Psoas muscle (tissue), 7 donors: ENCODE measurements at regions not wholly inside any gene's neighbourhood (a gene's known extent, or its start where the extent isn't known, plus 50 kb on each side); places are given as distances from the start of the nearest gene placed in this dataset.
"Not testable (repeated sequence)": the region's sequence is repeated elsewhere in the genome, so short reads cannot be mapped to it uniquely, and the experiment has no call there.

Source experiments
- ATAC-seq, 4 donors: fragments of 200-7000 bp; cut with Tn5 transposase; one replicate each; pipeline ENCODE4 v1.9.1; 2020; ENCODE audit warnings: moderate library complexity in 3 of 4, mild to moderate bottlenecking in 2 of 4
- DNase-seq, 2 donors: peaks; one replicate each; pipeline ENCODE4 v3.0.0-alpha.2; 2020
- H3K27ac ChIP-seq: fragments of 200-600 bp; one replicate; pipeline ENCODE4 v1.8.0; 2022
- H3K27me3 ChIP-seq, 3 donors: fragments of 200-600 bp in 1 of 3; one replicate each; pipeline versions ENCODE4 v1.6.1 to v1.8.0; 2013 to 2022; ENCODE audit warnings: low read length in 2 of 3, mild to moderate bottlenecking in 2 of 3, moderate library complexity in 1 of 3; ENCODE audit not compliant: insufficient read depth in 3 of 3
- H3K36me3 ChIP-seq, 2 donors: fragments of 200-600 bp in 1 of 2; one replicate each; pipeline versions ENCODE4 v1.6.1 to v1.8.0; 2013 to 2022; ENCODE audit warnings: low read depth in 1 of 2, mild to moderate bottlenecking in 1 of 2, moderate library complexity in 1 of 2; ENCODE audit not compliant: insufficient read depth in 1 of 2
- H3K4me1 ChIP-seq: fragments of 200-600 bp; one replicate; pipeline ENCODE4 v1.8.0; 2022
- H3K4me3 ChIP-seq: fragments of 200-600 bp; one replicate; pipeline ENCODE4 v1.8.0; 2022; ENCODE audit warnings: mild to moderate bottlenecking
- H3K9me3 ChIP-seq: fragments of 200-600 bp; one replicate; pipeline ENCODE4 v1.8.0; 2022
- WGBS, 3 donors: extraction: QIAGEN DNeasy Blood & Tissue Kit; methylation state at CpG; one replicate each; pipeline versions ENCODE4 v1.1.6 to v1.1.7; 2013; 5-methylcytosine and 5-hydroxymethylcytosine counted together
- intact Hi-C, 2 donors: fragments of 100-400 bp; cut with DNase I; formaldehyde crosslinking; loops; one replicate each; pipeline versions ENCODE4 v1.11.0 to v1.14.2; 2022
- TF ChIP-seq, protein P1 (sequence below): fragments of 200-600 bp; IDR thresholded peaks from one replicate; pipeline ENCODE4 v1.8.0; 2022; ENCODE audit warnings: antibody characterized with exemption
- donor health status: healthy with polysubstance abuse.
- donor health status: DM: no; HTN: no; CAD: no; lungs with moderate emphysema.
- donor health status: Bipolar disorder and iron deficiency.
- donor health status: healthy.
- donor health status: DM: yes; HTN: yes; CAD: no.
- donor health status: DM: no; HTN: no; CAD: no.
- donor health status: DM: yes; HTN: yes; CAD: no.

DNA sequence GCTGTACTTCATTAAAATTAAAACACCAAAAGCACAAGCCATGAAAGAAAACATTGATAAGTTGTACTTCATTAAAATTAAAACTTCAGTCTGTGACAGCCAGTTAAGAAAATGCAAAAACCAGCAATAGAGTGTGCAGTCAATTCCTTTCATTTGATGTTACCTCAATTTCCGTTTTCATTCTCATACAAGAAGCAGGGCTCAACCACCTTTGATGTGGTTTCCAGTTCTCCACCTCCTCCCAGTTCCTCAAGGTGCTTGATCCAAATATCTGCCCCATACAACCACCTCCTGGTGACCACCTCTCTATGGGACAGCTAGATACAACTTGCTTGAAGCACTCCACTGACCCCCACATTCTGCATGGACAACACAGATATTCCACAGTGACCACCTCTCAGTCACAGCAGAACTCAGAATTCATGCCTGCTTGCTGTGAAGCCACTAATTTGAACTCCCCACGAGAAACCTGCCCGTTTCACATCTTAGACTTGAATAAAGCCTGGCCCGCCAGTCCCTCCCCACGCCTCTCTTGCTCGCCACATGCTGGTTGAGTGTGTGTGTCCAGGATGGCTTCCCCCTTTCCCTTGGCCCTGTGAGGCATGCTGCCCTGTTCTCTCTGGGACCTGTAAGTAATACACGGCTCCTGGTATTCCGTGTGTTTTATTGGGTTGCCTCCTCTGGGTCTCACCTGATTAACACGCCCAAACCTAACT is 66.1 kb downstream of the FAM50B start:
- H3K27me3 ChIP-seq: no peaks in the 10 kb centered on the region
- DNase-seq: no peak
- peaks cover 51% of the 10 kb centered on the region for H3K4me1 ChIP-seq
- no peaks in the 10 kb centered on the region for H3K36me3 ChIP-seq
- intact Hi-C loops: no loop called here
- no peak overlapping the region for H3K4me3 ChIP-seq
- H3K27ac ChIP-seq: no peak overlapping the region
- TF ChIP-seq, protein P1, sequence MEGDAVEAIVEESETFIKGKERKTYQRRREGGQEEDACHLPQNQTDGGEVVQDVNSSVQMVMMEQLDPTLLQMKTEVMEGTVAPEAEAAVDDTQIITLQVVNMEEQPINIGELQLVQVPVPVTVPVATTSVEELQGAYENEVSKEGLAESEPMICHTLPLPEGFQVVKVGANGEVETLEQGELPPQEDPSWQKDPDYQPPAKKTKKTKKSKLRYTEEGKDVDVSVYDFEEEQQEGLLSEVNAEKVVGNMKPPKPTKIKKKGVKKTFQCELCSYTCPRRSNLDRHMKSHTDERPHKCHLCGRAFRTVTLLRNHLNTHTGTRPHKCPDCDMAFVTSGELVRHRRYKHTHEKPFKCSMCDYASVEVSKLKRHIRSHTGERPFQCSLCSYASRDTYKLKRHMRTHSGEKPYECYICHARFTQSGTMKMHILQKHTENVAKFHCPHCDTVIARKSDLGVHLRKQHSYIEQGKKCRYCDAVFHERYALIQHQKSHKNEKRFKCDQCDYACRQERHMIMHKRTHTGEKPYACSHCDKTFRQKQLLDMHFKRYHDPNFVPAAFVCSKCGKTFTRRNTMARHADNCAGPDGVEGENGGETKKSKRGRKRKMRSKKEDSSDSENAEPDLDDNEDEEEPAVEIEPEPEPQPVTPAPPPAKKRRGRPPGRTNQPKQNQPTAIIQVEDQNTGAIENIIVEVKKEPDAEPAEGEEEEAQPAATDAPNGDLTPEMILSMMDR: no peak
- 88 to 97% (median 93%) methylated on average over 9 of the region's 9 CpGs for WGBS, 3 donors
- no peaks in the 10 kb centered on the region for H3K9me3 ChIP-seq
- ATAC-seq: no peak

DNA sequence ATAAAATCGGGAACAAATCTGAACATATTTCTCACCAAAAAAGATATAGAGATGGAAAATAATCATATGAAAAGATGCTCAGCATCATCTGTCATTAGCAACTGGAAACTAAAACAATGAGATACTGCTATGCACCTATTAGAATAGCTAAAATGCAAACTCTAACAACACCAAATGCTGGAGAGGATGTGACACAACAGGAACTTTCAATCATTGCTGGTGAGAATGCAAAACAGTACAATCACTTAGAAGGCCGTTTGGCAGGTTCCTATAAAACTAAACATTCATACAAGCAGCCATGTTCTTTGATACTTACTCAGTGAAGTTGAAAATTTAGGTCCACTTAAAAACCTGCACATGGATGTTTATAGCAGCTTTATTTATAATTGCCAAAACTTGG is 67.0 kb downstream of the FAM50B start:
- H3K9me3 ChIP-seq: no peaks in the 10 kb centered on the region
- no peaks in the 10 kb centered on the region for H3K27me3 ChIP-seq
- TF ChIP-seq, protein P1: no peak
- no peaks in the 10 kb centered on the region for H3K36me3 ChIP-seq
- H3K4me1 ChIP-seq: peaks cover 46% of the 10 kb centered on the region
- DNase-seq: no peak
- WGBS, 3 donors: 77 to 84% (median 79%) methylated on average over 2 of the region's 2 CpGs
- no peak overlapping the region for H3K27ac ChIP-seq
- H3K4me3 ChIP-seq: no peak overlapping the region
- ATAC-seq: no peak
- intact Hi-C loops: no loop called here

- H3K36me3 ChIP-seq, DNase-seq, H3K27me3 ChIP-seq, H3K4me3 ChIP-seq, ATAC-seq, intact Hi-C loops, H3K27ac ChIP-seq, H3K9me3 ChIP-seq: not testable (repeated sequence)
- 88 to 97% (median 92%) methylated on average over 4 of the region's 4 CpGs for WGBS, 3 donors
- peaks cover 40% of the 10 kb centered on the region for H3K4me1 ChIP-seq
Measured at GRCh38 chr6:3916749-3917148, 67.6 kb downstream of the FAM50B start.

DNA sequence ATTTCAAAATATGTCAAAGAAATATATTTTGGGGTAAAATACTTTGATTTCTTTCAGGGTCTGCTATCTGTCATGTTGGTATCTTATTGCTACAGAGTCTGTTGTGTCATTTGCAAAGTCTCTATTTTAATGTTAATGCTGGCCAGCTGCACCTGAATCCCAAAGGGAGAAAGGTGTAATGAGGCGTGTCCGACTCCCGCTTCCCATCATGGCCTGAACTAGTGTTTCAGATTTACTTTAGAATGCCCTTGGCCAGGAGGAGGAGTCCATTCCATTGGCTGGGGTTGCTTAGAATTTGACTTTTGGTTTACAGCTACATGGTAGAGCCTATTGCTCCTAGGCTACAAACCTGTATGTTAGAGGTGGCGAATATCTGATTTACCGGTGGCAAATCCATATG is 69.3 kb downstream of the FAM50B start:
- peak overlapping the region; percentile 78 for H3K27ac ChIP-seq
- no peak overlapping the region for H3K4me3 ChIP-seq
- TF ChIP-seq, protein P1: no peak
- H3K36me3 ChIP-seq: no peaks in the 10 kb centered on the region
- no peaks in the 10 kb centered on the region for H3K27me3 ChIP-seq
- ATAC-seq (peak in 3 of 4 donors; percentile 12 to 18 (median 13)), DNase-seq (no peak)
- intact Hi-C loops: no loop called here
- H3K9me3 ChIP-seq: no peaks in the 10 kb centered on the region
- peaks cover 23% of the 10 kb centered on the region for H3K4me1 ChIP-seq
- 83 to 89% (median 86%) methylated on average over 5 of the region's 5 CpGs for WGBS, 3 donors

GRCh38 chr6:3919130-3919628 is 70.0 kb downstream of the FAM50B start:
- DNase-seq (peak; percentile 34 to 83), ATAC-seq (peak; percentile 97 to 98 (median 98))
- Histone ChIP-seq H3K4me1 (peaks cover 21% of the 10 kb centered on the region), H3K9me3 (no peaks in the 10 kb centered on the region), H3K27ac (peak overlapping the region; percentile 78), H3K27me3 (no peaks in the 10 kb centered on the region), H3K36me3 (no peaks in the 10 kb centered on the region), H3K4me3 (no peak overlapping the region)
- 49 to 55% (median 53%) methylated on average over 6 of the region's 6 CpGs for WGBS, 3 donors
- intact Hi-C loops: no loop called here
- TF ChIP-seq, protein P1: no peak
